Adrenal gland (tissue), 9 donors: ENCODE measurements at regions not wholly inside any gene's neighbourhood (a gene's known extent, or its start where the extent isn't known, plus 50 kb on each side); places are given as distances from the start of the nearest gene placed in this dataset.

Experiments
- DNase-seq, 7 donors: peaks; one replicate each; pipeline ENCODE4 v3.0.0-alpha.2; 2019 to 2020
- H3K27ac ChIP-seq, 5 donors: fragments of 200-600 bp; sonication (generic) in 4 of 5; 1 replicate in 3 of 5; 2 replicates in 2 of 5; pipeline versions ENCODE4 v1.5.1 to v1.8.0; 2016 to 2020; ENCODE audit warnings: mild to moderate bottlenecking in 1 of 5
- H3K27me3 ChIP-seq: fragments of 200-600 bp; 2 replicates; pipeline ENCODE4 v1.8.0; 2021
- H3K36me3 ChIP-seq, 2 donors: fragments of 200-600 bp; replicated peaks in 1 of 2; 1 replicate in 1 of 2; 2 replicates in 1 of 2; pipeline versions ENCODE4 v1.5.1 to v1.8.0; 2018 to 2022
- H3K4me1 ChIP-seq, 2 donors: fragments of 200-600 bp; replicated peaks in 1 of 2; 1 replicate in 1 of 2; 2 replicates in 1 of 2; pipeline versions ENCODE4 v1.5.1 to v1.8.0; 2018 to 2021
- H3K4me3 ChIP-seq, 4 donors: fragments of 200-600 bp; sonication (generic) in 3 of 4; one replicate each; pipeline ENCODE4 v1.5.1; 2016 to 2018
- H3K9me3 ChIP-seq, 3 donors: fragments of 200-600 bp; sonication (generic) in 1 of 3; replicated peaks in 1 of 3; 1 replicate in 2 of 3; 2 replicates in 1 of 3; pipeline versions ENCODE4 v1.5.1 to v1.8.0; 2016 to 2021
- CTCF ChIP-seq, 6 experiments: fragments of 450-650 bp in 4 of 6; fragments of 200-600 bp in 2 of 6; sonication (generic) in 1 of 6; IDR thresholded peaks; 1 replicate in 5 of 6; 2 replicates in 1 of 6; pipeline versions ENCODE4 v1.5.1 to v1.8.0; 2016 to 2021; ENCODE audit warnings: antibody characterized with exemption in 6 of 6, mild to moderate bottlenecking in 2 of 6, moderate library complexity in 1 of 6
- POLR2A ChIP-seq, 2 donors: fragments of 450-650 bp; IDR thresholded peaks; one replicate each; pipeline ENCODE4 v1.6.1; 2017; ENCODE audit warnings: antibody characterized with exemption in 2 of 2, mild to moderate bottlenecking in 2 of 2, moderate library complexity in 1 of 2
- WGBS, 4 donors: extraction: QIAGEN DNeasy Blood & Tissue Kit in 2 of 4; methylation state at CpG; one replicate each; pipeline versions ENCODE4 v1.1.5 to v1.1.7; 2013 to 2017; 5-methylcytosine and 5-hydroxymethylcytosine counted together
- intact Hi-C, 2 donors: fragments of 100-400 bp; cut with DNase I; formaldehyde crosslinking; loops; one replicate each; pipeline versions ENCODE4 v1.14.1 to v1.15.0; 2022 to 2023
- donor health status: healthy with polysubstance abuse.
- donor health status: Bipolar disorder and iron deficiency.
- donor health status: DM: yes; HTN: yes; CAD: no.
- donor health status: DM: no; HTN: no; CAD: no.
- donor health status: DM: no; HTN: no; CAD: no.

GRCh38 chr9:129501771-129502319 is 119.1 kb downstream of the C9orf50 start:
- H3K27ac ChIP-seq: peak overlapping the region in 2 of 5 donors; percentile 1 to 37
- H3K36me3 ChIP-seq: no peaks in the 10 kb centered on the region
- WGBS, 4 donors: 58 to 66% (median 63%) methylated on average over 4 of the region's 4 CpGs
- intact Hi-C loops: loop anchor here in 1 of 2 donors (5.0 kb wide), 1 partner anchor 105 kb away; no protein-coding TSS in a partner anchor
- no peak for TF ChIP-seq CTCF (IDR thresholded peaks at IDR 0.05)
- TF ChIP-seq POLR2A (IDR thresholded peaks at IDR 0.05): no peak
- H3K4me3 ChIP-seq: no peak overlapping the region
- peaks cover 16 to 37% of the 10 kb centered on the region in 2 donors for H3K4me1 ChIP-seq
- DNase-seq: peak in 2 of 7 donors; percentile 27 to 59
- H3K9me3 ChIP-seq: no peaks in the 10 kb centered on the region
- H3K27me3 ChIP-seq: no peaks in the 10 kb centered on the region

- Histone ChIP-seq H3K4me1 (peaks cover 21 to 41% of the 10 kb centered on the region in 2 donors), H3K4me3 (no peak overlapping the region), H3K9me3 (no peaks in the 10 kb centered on the region), H3K27me3 (no peaks in the 10 kb centered on the region), H3K27ac (peak overlapping the region in 2 of 5 donors; percentile 72 to 100), H3K36me3 (no peaks in the 10 kb centered on the region)
- 84 to 95% (median 91%) methylated on average over 11 to 12 of the region's 12 CpGs for WGBS, 4 donors
- no peak for TF ChIP-seq CTCF (IDR thresholded peaks at IDR 0.05)
- TF ChIP-seq POLR2A (IDR thresholded peaks at IDR 0.05): no peak
- intact Hi-C loops: loop anchor here in 1 of 2 donors (5.0 kb wide), 1 partner anchor 106 kb away; no protein-coding TSS in a partner anchor
- DNase-seq: peak in 2 of 7 donors; percentile 16 to 50
Measured at GRCh38 chr9:129500863-129501770, 119.8 kb downstream of the C9orf50 start.

DNA sequence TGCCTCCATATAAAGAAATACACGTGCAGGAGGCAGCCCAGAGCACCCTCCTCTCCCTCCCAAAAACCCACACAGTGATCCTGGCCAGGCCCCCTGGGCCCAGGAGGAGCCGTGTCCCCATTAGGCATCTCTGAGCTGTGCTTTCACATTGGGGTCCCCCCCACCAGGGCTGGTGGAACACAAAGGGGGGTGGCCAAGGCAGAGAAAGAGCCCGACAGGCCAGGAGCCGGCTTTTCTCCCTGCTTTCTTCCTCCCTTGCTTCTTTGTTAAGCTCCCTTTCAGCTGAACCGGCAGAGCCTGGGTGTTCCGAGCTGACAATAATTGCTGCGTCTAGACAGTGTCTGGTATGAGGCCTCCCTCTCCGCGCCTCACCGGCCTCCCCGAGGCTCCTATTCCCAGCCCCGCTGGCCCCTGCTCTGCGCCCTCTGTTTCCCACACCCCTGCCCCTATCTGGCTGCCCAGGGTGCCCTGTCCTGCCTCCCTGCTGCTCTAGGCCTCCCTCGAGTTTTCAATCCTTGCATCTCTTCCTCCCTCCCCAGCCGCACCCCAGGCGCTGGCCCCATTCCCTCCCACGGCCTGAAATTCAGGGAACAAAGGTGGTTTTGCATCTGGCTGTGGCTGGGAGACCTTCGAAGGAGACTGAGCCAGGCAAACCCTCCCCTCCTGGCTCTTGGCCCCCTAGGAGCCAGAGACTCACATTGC is 120.6 kb downstream of the C9orf50 start:
- no peaks in the 10 kb centered on the region for H3K27me3 ChIP-seq
- no peak overlapping the region for H3K4me3 ChIP-seq
- peak in 1 of 6 experiments; percentile 1 for TF ChIP-seq CTCF (IDR thresholded peaks at IDR 0.05)
- TF ChIP-seq POLR2A (IDR thresholded peaks at IDR 0.05): no peak
- no peaks in the 10 kb centered on the region for H3K9me3 ChIP-seq
- H3K27ac ChIP-seq: peak overlapping the region in 3 of 5 donors; percentile 37 to 100 (median 72)
- peaks cover 29 to 47% of the 10 kb centered on the region in 2 donors for H3K4me1 ChIP-seq
- peak in 3 of 7 donors; percentile 22 to 63 (median 32) for DNase-seq
- 71 to 82% (median 75%) methylated on average over 15 to 18 of the region's 18 CpGs for WGBS, 4 donors
- no peaks in the 10 kb centered on the region for H3K36me3 ChIP-seq
- intact Hi-C loops: loop anchor here in 1 of 2 donors (5.0 kb wide), 1 partner anchor 107 kb away; no protein-coding TSS in a partner anchor
